Erythroblast (primary cell): ENCODE measurements at regions not wholly inside any gene's neighbourhood (a gene's known extent, or its start where the extent isn't known, plus 50 kb on each side); places are given as distances from the start of the nearest gene placed in this dataset.
"Not testable (repeated sequence)": the region's sequence is repeated elsewhere in the genome, so short reads cannot be mapped to it uniquely, and the experiment has no call there.

Source experiments
- GATA1 ChIP-seq: IDR thresholded peaks from 2 replicates; pipeline ENCODE4 v1.6.1; 2011; ENCODE audit warnings: low read depth, mild to moderate bottlenecking, control low read depth, low read length, moderate library complexity
- POLR2A ChIP-seq: IDR thresholded peaks from 2 replicates; pipeline ENCODE4 v1.6.1; 2011; ENCODE audit warnings: mild to moderate bottlenecking, low read length

DNA sequence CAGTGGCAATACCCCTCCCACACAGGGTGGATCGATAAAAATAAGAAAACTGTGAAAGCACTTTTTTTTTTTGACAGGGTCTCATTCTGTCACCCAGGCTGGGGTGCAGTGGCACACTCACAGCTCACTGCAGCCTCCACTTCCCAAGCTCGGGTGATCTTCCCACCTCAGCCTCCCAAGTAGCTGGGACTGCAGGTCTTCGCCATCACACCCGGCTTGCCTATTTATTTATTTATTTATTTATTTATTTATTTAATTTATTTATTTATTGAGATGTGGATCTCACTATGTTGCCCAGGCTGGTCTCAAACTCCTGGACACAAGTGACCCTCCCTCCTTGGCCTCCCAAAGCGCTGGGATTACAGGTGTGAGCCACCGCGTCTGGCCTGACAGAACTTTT lies 68.0 kb upstream of the PPP1R26 start:
- not testable (repeated sequence) for TF ChIP-seq POLR2A, GATA1
